ENCODE measurements at regions not wholly inside any gene's neighbourhood (a gene's known extent, or its start where the extent isn't known, plus 50 kb on each side); places are given as distances from the start of the nearest gene placed in this dataset.

DNA sequence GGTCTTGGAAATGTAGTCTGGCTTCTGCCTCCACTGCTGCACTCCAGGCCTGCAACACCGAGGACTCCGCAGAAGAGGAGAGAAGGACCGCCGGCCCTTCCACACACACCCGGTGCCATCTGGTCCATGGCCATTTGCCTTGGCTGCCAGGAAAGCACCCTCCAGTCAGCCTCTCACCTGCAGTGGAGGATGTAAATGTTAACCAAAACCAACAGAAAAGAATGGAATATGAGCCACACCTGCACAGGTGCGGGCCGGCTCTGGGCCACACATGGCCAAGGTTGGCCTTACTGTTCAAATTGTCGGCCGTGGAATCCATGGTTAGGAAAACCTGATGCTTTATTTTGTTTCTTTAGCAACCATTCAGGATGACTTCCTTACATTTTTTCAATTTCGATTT is 178.3 kb upstream of the C2CD4B start:
- TF ChIP-seq PAX5 (IDR thresholded peaks at IDR 0.05; ENCODE audit: insufficient read depth, low read length, severe bottlenecking) (no peak), POLR2AphosphoS5 (IDR thresholded peaks at IDR 0.05; ENCODE audit: low read depth, low read length) (no peak), POLR2A (IDR thresholded peaks at IDR 0.05; ENCODE audit: low read depth, low read length) (no peak)
